Muscle layer of colon (tissue), 2 donors: ENCODE measurements at regions not wholly inside any gene's neighbourhood (a gene's known extent, or its start where the extent isn't known, plus 50 kb on each side); places are given as distances from the start of the nearest gene placed in this dataset.

Experiments used
- H3K27ac ChIP-seq: one replicate; pipeline ENCODE4 v1.7.0; 2013; ENCODE audit warnings: low read depth, mild to moderate bottlenecking, low read length, moderate library complexity
- H3K27me3 ChIP-seq, 2 donors: one replicate each; pipeline ENCODE4 v1.7.0; 2013; ENCODE audit warnings: low read length in 2 of 2, mild to moderate bottlenecking in 2 of 2; ENCODE audit not compliant: insufficient read depth in 2 of 2, control insufficient read depth in 1 of 2
- H3K36me3 ChIP-seq: one replicate; pipeline ENCODE4 v1.7.0; 2013; ENCODE audit warnings: mild to moderate bottlenecking, low read length; ENCODE audit not compliant: insufficient read depth
- H3K4me1 ChIP-seq: one replicate; pipeline ENCODE4 v1.7.0; 2013; ENCODE audit warnings: mild to moderate bottlenecking, low read length; ENCODE audit not compliant: insufficient read depth
- H3K4me3 ChIP-seq, 2 donors: one replicate each; pipeline ENCODE4 v1.7.0; 2013; ENCODE audit warnings: low read length in 2 of 2, low read depth in 1 of 2, mild to moderate bottlenecking in 1 of 2, moderate library complexity in 1 of 2
- H3K9ac ChIP-seq: one replicate; pipeline ENCODE4 v1.7.0; 2013; ENCODE audit warnings: low read length
- H3K9me3 ChIP-seq: one replicate; pipeline ENCODE4 v1.7.0; 2013; ENCODE audit warnings: mild to moderate bottlenecking, low read length
- donor health status: abdominal sarcoma.
- donor health status: Adenocarcinoma of cecum.

- no peak overlapping the region for H3K27ac ChIP-seq
- H3K27me3 ChIP-seq = no peaks in the 10 kb centered on the region
- peaks cover 20% of the 10 kb centered on the region for H3K4me1 ChIP-seq
- no peaks in the 10 kb centered on the region for H3K9me3 ChIP-seq
- no peaks in the 10 kb centered on the region for H3K36me3 ChIP-seq
- no peak overlapping the region for H3K4me3 ChIP-seq
- H3K9ac ChIP-seq = no peak overlapping the region
These were observed 98.1 kb upstream of the TGFBR2 start for GRCh38 chr3:30508339-30508738.

GRCh38 chr3:30510596-30510995 lies 95.8 kb upstream of the TGFBR2 start:
- Histone ChIP-seq H3K27ac (no peak overlapping the region), H3K27me3 (no peaks in the 10 kb centered on the region), H3K36me3 (no peaks in the 10 kb centered on the region), H3K9me3 (no peaks in the 10 kb centered on the region), H3K4me3 (no peak overlapping the region), H3K4me1 (peaks cover 26% of the 10 kb centered on the region), H3K9ac (no peak overlapping the region)

DNA sequence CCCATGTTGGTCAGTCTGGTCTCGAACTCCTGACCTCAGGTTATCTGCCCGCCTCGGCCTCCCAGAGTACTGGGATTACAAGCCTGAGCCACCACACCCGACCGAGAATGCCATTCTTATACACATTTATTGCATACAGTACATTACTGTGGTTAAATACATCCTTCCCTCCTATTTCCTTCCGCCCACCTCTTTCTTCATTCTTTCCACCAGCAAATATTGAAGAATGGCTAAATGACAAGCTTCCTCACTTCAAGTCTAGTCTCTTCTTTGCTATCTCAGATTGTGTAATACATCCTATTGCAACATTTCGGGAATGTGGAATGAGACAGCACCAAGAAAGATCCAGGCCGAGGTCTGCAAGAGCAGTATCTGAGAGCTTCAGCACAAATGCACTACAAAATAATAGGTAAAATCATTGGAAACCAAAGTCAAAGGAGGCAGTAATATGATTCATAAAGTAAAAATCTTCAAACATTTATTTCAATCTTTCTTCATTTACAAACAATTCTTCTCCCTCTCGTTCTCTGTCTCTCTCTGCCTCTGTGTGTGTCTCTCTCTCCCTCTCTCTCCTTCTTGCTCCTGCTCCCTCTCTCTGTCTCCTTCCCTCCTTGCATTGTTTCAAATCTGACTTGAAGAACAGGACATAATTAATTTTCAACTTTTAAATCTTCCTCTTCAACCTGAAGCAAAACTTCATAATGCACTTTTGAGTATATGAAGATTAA lies 94.7 kb upstream of the TGFBR2 start:
- no peaks in the 10 kb centered on the region for H3K36me3 ChIP-seq
- peaks cover 34% of the 10 kb centered on the region for H3K4me1 ChIP-seq
- no peaks in the 10 kb centered on the region for H3K27me3 ChIP-seq
- H3K4me3 ChIP-seq = no peak overlapping the region
- no peaks in the 10 kb centered on the region for H3K9me3 ChIP-seq
- peak overlapping the region; percentile 12 for H3K27ac ChIP-seq
- no peak overlapping the region for H3K9ac ChIP-seq

- Histone ChIP-seq H3K9ac (no peak overlapping the region), H3K4me3 (no peak overlapping the region), H3K4me1 (peaks cover 40% of the 10 kb centered on the region), H3K27me3 (no peaks in the 10 kb centered on the region), H3K27ac (no peak overlapping the region), H3K36me3 (no peaks in the 10 kb centered on the region), H3K9me3 (no peaks in the 10 kb centered on the region)
These were observed 93.8 kb upstream of the TGFBR2 start for GRCh38 chr3:30512576-30512975.

DNA sequence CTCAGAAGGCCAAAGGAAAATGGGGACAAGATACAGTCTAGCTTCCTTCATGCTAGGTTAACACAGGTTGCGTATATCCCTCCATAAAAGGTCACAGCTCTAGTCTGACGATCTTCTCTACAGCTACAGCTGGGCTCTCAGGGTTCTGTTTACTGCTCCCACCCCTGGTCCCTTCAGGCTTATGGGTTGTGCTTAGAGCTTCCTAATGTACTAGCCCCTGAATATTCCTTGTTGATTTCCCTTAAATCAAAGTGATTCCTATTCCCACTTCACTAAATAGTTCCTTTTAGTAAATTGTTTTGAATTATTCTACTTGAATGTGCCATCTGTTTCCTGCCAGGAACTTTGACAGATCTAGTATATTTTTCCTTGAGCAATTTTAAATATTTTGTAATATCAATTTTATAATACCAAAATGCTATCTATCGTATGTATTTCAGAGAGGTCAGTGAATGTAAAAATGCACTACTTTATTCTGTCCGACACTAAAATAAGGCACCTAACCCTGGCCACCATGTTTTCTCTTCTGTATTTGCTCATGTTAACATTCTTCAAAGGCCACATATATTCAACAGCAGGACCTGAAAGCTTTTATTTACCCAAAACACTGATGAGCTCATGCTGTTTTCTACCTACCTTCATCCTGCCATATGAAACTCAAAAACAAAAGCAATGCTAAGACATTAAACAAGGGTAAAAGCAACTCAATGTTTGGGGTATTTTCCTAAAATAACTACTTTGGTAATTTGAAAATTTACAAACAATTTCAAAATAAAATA lies 92.8 kb upstream of the TGFBR2 start:
- Histone ChIP-seq H3K9ac (no peak overlapping the region), H3K4me1 (peaks cover 50% of the 10 kb centered on the region), H3K9me3 (no peaks in the 10 kb centered on the region), H3K27ac (no peak overlapping the region), H3K27me3 (no peaks in the 10 kb centered on the region), H3K4me3 (no peak overlapping the region), H3K36me3 (no peaks in the 10 kb centered on the region)

GRCh38 chr3:30516238-30516637 lies 90.2 kb upstream of the TGFBR2 start:
- peak overlapping the region; percentile 41 for H3K27ac ChIP-seq
- no peak overlapping the region for H3K9ac ChIP-seq
- no peaks in the 10 kb centered on the region for H3K27me3 ChIP-seq
- peaks cover 61% of the 10 kb centered on the region for H3K4me1 ChIP-seq
- H3K4me3 ChIP-seq = no peak overlapping the region
- no peaks in the 10 kb centered on the region for H3K9me3 ChIP-seq
- H3K36me3 ChIP-seq = no peaks in the 10 kb centered on the region

- Histone ChIP-seq H3K9ac (no peak overlapping the region), H3K4me3 (no peak overlapping the region), H3K27me3 (no peaks in the 10 kb centered on the region), H3K36me3 (no peaks in the 10 kb centered on the region), H3K9me3 (no peaks in the 10 kb centered on the region), H3K4me1 (peaks cover 54% of the 10 kb centered on the region), H3K27ac (peak overlapping the region; percentile 77)
These were observed 88.1 kb upstream of the TGFBR2 start for GRCh38 chr3:30518181-30518864.

DNA sequence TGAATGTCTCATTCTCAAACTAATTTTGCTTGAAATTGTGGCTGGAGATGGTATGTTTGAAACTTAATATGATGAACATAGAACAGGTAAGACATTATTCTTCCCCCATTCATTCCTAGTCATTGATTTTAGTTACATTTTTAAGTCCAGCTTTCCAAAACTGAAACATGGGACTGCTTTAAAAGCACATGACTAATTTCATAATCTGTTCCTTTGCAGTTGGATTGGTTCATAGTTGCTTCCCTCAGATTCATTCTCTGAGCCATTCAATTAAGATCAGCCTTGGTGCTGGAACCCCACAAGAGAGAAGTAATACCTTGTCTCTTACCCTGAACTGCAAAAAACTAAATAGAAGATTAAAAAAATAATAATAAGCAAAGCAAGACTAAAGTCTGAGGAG lies 87.5 kb upstream of the TGFBR2 start:
- Histone ChIP-seq H3K4me1 (peaks cover 49% of the 10 kb centered on the region), H3K27me3 (no peaks in the 10 kb centered on the region), H3K9me3 (no peaks in the 10 kb centered on the region), H3K4me3 (no peak overlapping the region), H3K27ac (peak overlapping the region; percentile 77), H3K9ac (no peak overlapping the region), H3K36me3 (no peaks in the 10 kb centered on the region)

GRCh38 chr3:30520699-30521098 lies 85.7 kb upstream of the TGFBR2 start:
- H3K27me3 ChIP-seq = no peaks in the 10 kb centered on the region
- H3K4me1 ChIP-seq = peaks cover 54% of the 10 kb centered on the region
- H3K27ac ChIP-seq = no peak overlapping the region
- H3K36me3 ChIP-seq = no peaks in the 10 kb centered on the region
- H3K9ac ChIP-seq = no peak overlapping the region
- H3K4me3 ChIP-seq = no peak overlapping the region
- H3K9me3 ChIP-seq = no peaks in the 10 kb centered on the region

DNA sequence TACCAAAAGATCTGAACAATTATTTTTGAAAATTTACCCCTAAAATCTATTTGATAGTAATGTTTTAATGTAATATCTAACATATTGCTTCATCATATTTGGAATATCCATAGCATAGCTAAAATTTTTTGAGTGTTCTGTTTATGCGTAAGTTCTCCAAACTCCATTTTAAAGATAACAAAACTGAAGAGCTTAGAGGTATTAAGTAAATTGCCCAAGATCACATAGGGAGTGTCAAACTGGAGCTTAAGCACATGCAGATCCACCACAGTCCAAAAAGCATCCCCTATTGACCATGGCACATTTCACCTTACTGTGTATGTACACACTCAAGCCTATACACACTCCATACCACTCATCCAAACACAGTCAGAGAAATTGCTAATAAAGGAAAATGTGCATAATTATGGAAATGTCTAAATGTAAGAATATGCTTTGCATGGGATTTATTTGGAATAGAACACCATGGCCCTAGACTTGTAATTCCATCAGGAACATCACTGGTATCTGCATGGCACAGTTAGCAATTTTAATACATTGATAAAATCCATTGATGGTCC lies 85.2 kb upstream of the TGFBR2 start:
- H3K27ac ChIP-seq = no peak overlapping the region
- H3K9me3 ChIP-seq = no peaks in the 10 kb centered on the region
- H3K4me3 ChIP-seq = no peak overlapping the region
- H3K27me3 ChIP-seq = no peaks in the 10 kb centered on the region
- peaks cover 49% of the 10 kb centered on the region for H3K4me1 ChIP-seq
- H3K9ac ChIP-seq = no peak overlapping the region
- no peaks in the 10 kb centered on the region for H3K36me3 ChIP-seq

DNA sequence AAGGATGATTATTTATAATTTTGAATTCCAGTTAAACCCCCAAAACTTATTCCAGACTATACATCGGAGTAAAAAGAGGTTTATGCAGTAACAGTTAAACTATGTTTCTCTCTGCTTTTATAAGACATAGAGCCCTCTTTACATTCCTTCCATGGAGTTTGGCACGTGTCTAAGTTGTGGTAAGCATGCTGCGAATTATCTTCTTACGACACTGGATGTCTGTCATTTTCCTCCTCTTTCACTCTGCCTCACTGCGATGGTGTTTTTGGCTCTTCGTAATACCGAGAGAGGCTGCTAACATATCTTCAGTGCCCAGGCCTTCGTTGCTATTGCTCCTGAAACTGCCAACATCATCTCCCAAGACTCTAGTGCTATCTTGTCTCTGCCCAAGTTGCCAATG lies 83.9 kb upstream of the TGFBR2 start:
- Histone ChIP-seq H3K9me3 (no peaks in the 10 kb centered on the region), H3K4me3 (no peak overlapping the region), H3K36me3 (no peaks in the 10 kb centered on the region), H3K4me1 (peaks cover 43% of the 10 kb centered on the region), H3K27ac (no peak overlapping the region), H3K9ac (no peak overlapping the region), H3K27me3 (no peaks in the 10 kb centered on the region)
